Right renal pelvis (tissue), 4 donors: ENCODE measurements at regions not wholly inside any gene's neighbourhood (a gene's known extent, or its start where the extent isn't known, plus 50 kb on each side); places are given as distances from the start of the nearest gene placed in this dataset.
"Not testable (repeated sequence)": the region's sequence is repeated elsewhere in the genome, so short reads cannot be mapped to it uniquely, and the experiment has no call there.

ENCODE experiments used
- DNase-seq, 4 donors: peaks; one replicate each; pipeline ENCODE4 v3.0.0-alpha.2; 2013; ENCODE audit warnings: low read depth in 4 of 4, low spot score in 3 of 4, missing footprints in 1 of 4

- DNase-seq, result peak; percentile 27 to 50 (median 34)
Observed at GRCh38 chr2:224650815-224651439, 65.2 kb downstream of the CCDC195 start.

- not testable (repeated sequence) for DNase-seq
Observed at GRCh38 chr2:224647684-224648083, 62.5 kb upstream of the CUL3 start.

GRCh38 chr2:224646242-224646846, 61.2 kb upstream of the CUL3 start:
- DNase-seq, result peak in 1 of 4 donors; percentile 5

GRCh38 chr2:224645722-224646121, 60.6 kb upstream of the CUL3 start:
- no peak for DNase-seq

GRCh38 chr2:224640679-224641078, 55.5 kb upstream of the CUL3 start:
- no peak for DNase-seq

GRCh38 chr2:224638301-224638823, 53.2 kb upstream of the CUL3 start:
- no peak for DNase-seq
